Ishikawa (cell line): ENCODE measurements at regions not wholly inside any gene's neighbourhood (a gene's known extent, or its start where the extent isn't known, plus 50 kb on each side); places are given as distances from the start of the nearest gene placed in this dataset.

ENCODE experiments used
- CREB1 ChIP-seq: IDR thresholded peaks from 2 replicates; pipeline ENCODE4 v1.6.1; 2012; ENCODE audit warnings: low read depth
- FOXM1 ChIP-seq: IDR thresholded peaks from 2 replicates; pipeline ENCODE4 v1.6.1; 2012; ENCODE audit warnings: low read depth, borderline replicate concordance
- NFIC ChIP-seq: IDR thresholded peaks from 2 replicates; pipeline ENCODE4 v1.6.1; 2012
- RAD21 ChIP-seq: IDR thresholded peaks from 2 replicates; pipeline ENCODE4 v1.6.1; 2012; ENCODE audit warnings: low read depth
- TAF1 ChIP-seq: IDR thresholded peaks from 2 replicates; pipeline ENCODE4 v1.6.1; 2012; ENCODE audit warnings: low read depth, mild to moderate bottlenecking
- TCF12 ChIP-seq: IDR thresholded peaks from 2 replicates; pipeline ENCODE4 v1.6.1; 2012; ENCODE audit warnings: low read depth
- TF ChIP-seq, protein P1 (sequence below): IDR thresholded peaks from 2 replicates; pipeline ENCODE4 v1.6.1; 2012
- TF ChIP-seq, protein P2 (sequence below): IDR thresholded peaks from 2 replicates; pipeline ENCODE4 v1.6.1; 2012; ENCODE audit warnings: low read depth, mild to moderate bottlenecking
- TF ChIP-seq, protein P3 (sequence below): IDR thresholded peaks from 2 replicates; pipeline ENCODE4 v1.6.1; 2012

GRCh38 chr6:120981835-120982234, 352.4 kb downstream of the TBC1D32 start:
- TF ChIP-seq FOXM1 (no peak), NFIC (no peak), TCF12 (no peak), RAD21 (no peak), TAF1 (no peak), CREB1 (no peak)
- TF ChIP-seq, protein P1, sequence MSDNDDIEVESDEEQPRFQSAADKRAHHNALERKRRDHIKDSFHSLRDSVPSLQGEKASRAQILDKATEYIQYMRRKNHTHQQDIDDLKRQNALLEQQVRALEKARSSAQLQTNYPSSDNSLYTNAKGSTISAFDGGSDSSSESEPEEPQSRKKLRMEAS, result no peak
- TF ChIP-seq, protein P2, sequence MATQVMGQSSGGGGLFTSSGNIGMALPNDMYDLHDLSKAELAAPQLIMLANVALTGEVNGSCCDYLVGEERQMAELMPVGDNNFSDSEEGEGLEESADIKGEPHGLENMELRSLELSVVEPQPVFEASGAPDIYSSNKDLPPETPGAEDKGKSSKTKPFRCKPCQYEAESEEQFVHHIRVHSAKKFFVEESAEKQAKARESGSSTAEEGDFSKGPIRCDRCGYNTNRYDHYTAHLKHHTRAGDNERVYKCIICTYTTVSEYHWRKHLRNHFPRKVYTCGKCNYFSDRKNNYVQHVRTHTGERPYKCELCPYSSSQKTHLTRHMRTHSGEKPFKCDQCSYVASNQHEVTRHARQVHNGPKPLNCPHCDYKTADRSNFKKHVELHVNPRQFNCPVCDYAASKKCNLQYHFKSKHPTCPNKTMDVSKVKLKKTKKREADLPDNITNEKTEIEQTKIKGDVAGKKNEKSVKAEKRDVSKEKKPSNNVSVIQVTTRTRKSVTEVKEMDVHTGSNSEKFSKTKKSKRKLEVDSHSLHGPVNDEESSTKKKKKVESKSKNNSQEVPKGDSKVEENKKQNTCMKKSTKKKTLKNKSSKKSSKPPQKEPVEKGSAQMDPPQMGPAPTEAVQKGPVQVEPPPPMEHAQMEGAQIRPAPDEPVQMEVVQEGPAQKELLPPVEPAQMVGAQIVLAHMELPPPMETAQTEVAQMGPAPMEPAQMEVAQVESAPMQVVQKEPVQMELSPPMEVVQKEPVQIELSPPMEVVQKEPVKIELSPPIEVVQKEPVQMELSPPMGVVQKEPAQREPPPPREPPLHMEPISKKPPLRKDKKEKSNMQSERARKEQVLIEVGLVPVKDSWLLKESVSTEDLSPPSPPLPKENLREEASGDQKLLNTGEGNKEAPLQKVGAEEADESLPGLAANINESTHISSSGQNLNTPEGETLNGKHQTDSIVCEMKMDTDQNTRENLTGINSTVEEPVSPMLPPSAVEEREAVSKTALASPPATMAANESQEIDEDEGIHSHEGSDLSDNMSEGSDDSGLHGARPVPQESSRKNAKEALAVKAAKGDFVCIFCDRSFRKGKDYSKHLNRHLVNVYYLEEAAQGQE, result no peak
- TF ChIP-seq, protein P3, sequence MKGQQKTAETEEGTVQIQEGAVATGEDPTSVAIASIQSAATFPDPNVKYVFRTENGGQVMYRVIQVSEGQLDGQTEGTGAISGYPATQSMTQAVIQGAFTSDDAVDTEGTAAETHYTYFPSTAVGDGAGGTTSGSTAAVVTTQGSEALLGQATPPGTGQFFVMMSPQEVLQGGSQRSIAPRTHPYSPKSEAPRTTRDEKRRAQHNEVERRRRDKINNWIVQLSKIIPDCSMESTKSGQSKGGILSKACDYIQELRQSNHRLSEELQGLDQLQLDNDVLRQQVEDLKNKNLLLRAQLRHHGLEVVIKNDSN, result no peak
